ENCODE measurements at regions not wholly inside any gene's neighbourhood (a gene's known extent, or its start where the extent isn't known, plus 50 kb on each side); places are given as distances from the start of the nearest gene placed in this dataset.

GRCh38 chrY:8572916-8573315 is 764.3 kb upstream of the TSPY4 start:
- H3K27me3 Mint-ChIP-seq, result no peaks in the 10 kb centered on the region
- DNase-seq, result no peak
- TF ChIP-seq EZH2 (IDR thresholded peaks at IDR 0.05; ENCODE audit: borderline replicate concordance, insufficient read depth, low read depth, low read length, poor library complexity, severe bottlenecking) (no peak), CTCF (IDR thresholded peaks at IDR 0.05) (no peak)
- ChIA-PET POLR2A (no interaction called here), CTCF (no interaction called here)
- WGBS (ENCODE audit: insufficient coverage), result 60% methylated on average over 1 of the region's 2 CpGs
- no peak overlapping the region for H3K4me3 Mint-ChIP-seq
- no peaks in the 10 kb centered on the region for H3K9me3 Mint-ChIP-seq (ENCODE audit: insufficient read depth)
- no peaks in the 10 kb centered on the region for H3K79me2 ChIP-seq (ENCODE audit: control insufficient read depth, insufficient read depth, low read length)
- no peak overlapping the region for H3K4me2 ChIP-seq (replicated peaks; ENCODE audit: low read depth, low read length, poor library complexity, severe bottlenecking)
- H3K27ac ChIP-seq (ENCODE audit: low read length in 2 of 2), result no peak overlapping the region
- no peak overlapping the region for H3K4me3 ChIP-seq (ENCODE audit: control extremely low read depth in 1 of 5, extremely low read depth in 1 of 5, insufficient read depth in 1 of 5, low read depth in 2 of 5, low read length in 4 of 5)
- H3K27me3 ChIP-seq (replicated peaks in 1 of 4; ENCODE audit: control extremely low read depth in 1 of 4, control insufficient read depth in 3 of 4, insufficient read depth in 4 of 4, low read length in 3 of 4), result no peaks in the 10 kb centered on the region
- H3K9me3 ChIP-seq (ENCODE audit: control extremely low read depth in 1 of 3, control insufficient read depth in 2 of 3, insufficient read depth in 1 of 3, low read length in 2 of 3), result no peaks in the 10 kb centered on the region
- H2AFZ ChIP-seq (ENCODE audit: insufficient read depth, low read depth, low read length, poor library complexity, severe bottlenecking), result no peak overlapping the region
- no peak for ATAC-seq (ENCODE audit: low read depth)
- no peaks in the 10 kb centered on the region for H3K4me1 ChIP-seq (ENCODE audit: control insufficient read depth in 2 of 2, insufficient read depth in 2 of 2, low read length in 2 of 2)
- intact Hi-C loops (cut with micrococcal nuclease), result no loop called here
- no peak overlapping the region for H3K27ac Mint-ChIP-seq
- no peak overlapping the region for H3K9ac ChIP-seq (ENCODE audit: low read length)
- no peaks in the 10 kb centered on the region for H3K36me3 ChIP-seq (replicated peaks in 1 of 2; ENCODE audit: control extremely low read depth in 1 of 2, control insufficient read depth in 1 of 2, extremely low read depth in 1 of 2, insufficient read depth in 2 of 2, low read length in 1 of 2)
- no peaks in the 10 kb centered on the region for H3K4me1 Mint-ChIP-seq
- H4K20me1 ChIP-seq (ENCODE audit: control insufficient read depth, insufficient read depth, low read length, poor library complexity, severe bottlenecking), result no peaks in the 10 kb centered on the region

GRCh38 chrY:8582277-8582850 is 754.9 kb upstream of the TSPY4 start:
- intact Hi-C loops (cut with micrococcal nuclease), result no loop called here
- H3K9me3 ChIP-seq (ENCODE audit: control extremely low read depth in 1 of 3, control insufficient read depth in 2 of 3, insufficient read depth in 1 of 3, low read length in 2 of 3), result no peaks in the 10 kb centered on the region
- no peaks in the 10 kb centered on the region for H3K27me3 ChIP-seq (replicated peaks in 1 of 4; ENCODE audit: control extremely low read depth in 1 of 4, control insufficient read depth in 3 of 4, insufficient read depth in 4 of 4, low read length in 3 of 4)
- no peak overlapping the region for H3K27ac ChIP-seq (ENCODE audit: low read length in 2 of 2)
- no peak overlapping the region for H3K4me2 ChIP-seq (replicated peaks; ENCODE audit: low read depth, low read length, poor library complexity, severe bottlenecking)
- Mint-ChIP-seq H3K27me3 (peaks cover under 1% of the 10 kb centered on the region), H3K9me3 (ENCODE audit: insufficient read depth) (no peaks in the 10 kb centered on the region), H3K27ac (no peak overlapping the region), H3K4me1 (no peaks in the 10 kb centered on the region), H3K4me3 (no peak overlapping the region)
- no peaks in the 10 kb centered on the region for H3K36me3 ChIP-seq (replicated peaks in 1 of 2; ENCODE audit: control extremely low read depth in 1 of 2, control insufficient read depth in 1 of 2, extremely low read depth in 1 of 2, insufficient read depth in 2 of 2, low read length in 1 of 2)
- DNase-seq (no peak), ATAC-seq (ENCODE audit: low read depth) (no peak)
- no peak overlapping the region for H3K4me3 ChIP-seq (ENCODE audit: control extremely low read depth in 1 of 5, extremely low read depth in 1 of 5, insufficient read depth in 1 of 5, low read depth in 2 of 5, low read length in 4 of 5)
- ChIA-PET POLR2A (no interaction called here), CTCF (no interaction called here)
- no peak for TF ChIP-seq CTCF (IDR thresholded peaks at IDR 0.05)
- no peak for TF ChIP-seq EZH2 (IDR thresholded peaks at IDR 0.05; ENCODE audit: borderline replicate concordance, insufficient read depth, low read depth, low read length, poor library complexity, severe bottlenecking)
- H3K9ac ChIP-seq (ENCODE audit: low read length), result no peak overlapping the region
- H2AFZ ChIP-seq (ENCODE audit: insufficient read depth, low read depth, low read length, poor library complexity, severe bottlenecking), result no peak overlapping the region
- no peaks in the 10 kb centered on the region for H3K79me2 ChIP-seq (ENCODE audit: control insufficient read depth, insufficient read depth, low read length)
- WGBS (ENCODE audit: insufficient coverage), result no CpG with 5 or more reads among the region's 1 CpG
- no peaks in the 10 kb centered on the region for H3K4me1 ChIP-seq (ENCODE audit: control insufficient read depth in 2 of 2, insufficient read depth in 2 of 2, low read length in 2 of 2)
- no peaks in the 10 kb centered on the region for H4K20me1 ChIP-seq (ENCODE audit: control insufficient read depth, insufficient read depth, low read length, poor library complexity, severe bottlenecking)
